ENCODE measurements at regions not wholly inside any gene's neighbourhood (a gene's known extent, or its start where the extent isn't known, plus 50 kb on each side); places are given as distances from the start of the nearest gene placed in this dataset.

DNA sequence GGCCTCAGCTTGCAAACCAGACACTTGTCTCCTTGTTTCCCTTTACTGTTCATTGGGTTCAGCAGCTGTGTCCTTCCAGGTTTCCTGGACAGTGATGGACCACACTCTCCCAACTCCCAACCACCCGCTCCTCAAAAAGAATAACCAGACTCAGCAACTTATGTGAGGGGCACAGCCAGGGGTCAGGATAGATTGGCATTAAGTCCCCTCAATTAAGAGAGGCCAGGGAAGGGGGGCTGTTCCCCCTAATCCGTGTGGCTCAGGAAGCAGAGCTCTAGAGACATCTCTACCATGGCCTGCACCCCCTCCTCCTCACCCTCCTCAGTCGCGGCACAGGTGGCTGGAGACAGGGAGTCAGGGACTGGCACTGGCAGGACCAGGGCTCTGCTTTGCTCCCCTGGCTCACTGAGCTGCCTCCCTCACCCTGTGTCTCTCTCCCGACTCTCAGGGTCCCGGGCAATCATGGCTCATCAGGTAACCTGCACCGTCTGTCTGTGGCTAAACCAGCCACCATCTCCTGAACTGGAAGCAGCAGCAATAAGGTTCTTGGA lies 111.7 kb downstream of the ZNF280B start:
- no peak for DNase-seq

DNA sequence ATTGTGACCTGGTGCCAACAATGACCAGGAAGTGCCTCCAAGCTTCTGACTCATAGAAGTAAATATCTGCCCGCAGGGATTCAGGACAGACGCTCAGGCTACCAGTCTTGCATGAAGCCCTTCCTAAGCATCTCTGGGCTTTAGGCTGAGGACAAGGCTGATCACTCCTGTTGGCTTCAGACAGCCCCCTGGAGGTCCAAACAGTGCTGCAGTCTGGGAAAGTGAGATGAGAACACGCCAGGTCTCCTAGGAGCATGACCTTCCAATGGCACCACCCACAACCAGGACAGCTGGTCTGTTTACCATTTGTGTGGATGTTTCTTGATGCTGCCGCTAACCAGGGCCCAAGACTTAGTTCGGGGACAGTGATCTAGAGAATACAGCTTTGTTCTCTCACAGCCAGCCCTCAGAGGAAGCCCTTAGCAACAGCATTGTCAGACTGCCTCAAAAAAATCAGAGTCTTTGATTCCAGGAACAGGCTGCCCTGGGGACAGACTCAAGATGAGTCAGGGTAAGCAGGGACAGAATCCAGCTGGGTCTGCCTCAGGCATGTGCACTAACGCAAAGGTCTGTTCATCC lies 111.2 kb downstream of the ZNF280B start:
- no peak for DNase-seq

DNA sequence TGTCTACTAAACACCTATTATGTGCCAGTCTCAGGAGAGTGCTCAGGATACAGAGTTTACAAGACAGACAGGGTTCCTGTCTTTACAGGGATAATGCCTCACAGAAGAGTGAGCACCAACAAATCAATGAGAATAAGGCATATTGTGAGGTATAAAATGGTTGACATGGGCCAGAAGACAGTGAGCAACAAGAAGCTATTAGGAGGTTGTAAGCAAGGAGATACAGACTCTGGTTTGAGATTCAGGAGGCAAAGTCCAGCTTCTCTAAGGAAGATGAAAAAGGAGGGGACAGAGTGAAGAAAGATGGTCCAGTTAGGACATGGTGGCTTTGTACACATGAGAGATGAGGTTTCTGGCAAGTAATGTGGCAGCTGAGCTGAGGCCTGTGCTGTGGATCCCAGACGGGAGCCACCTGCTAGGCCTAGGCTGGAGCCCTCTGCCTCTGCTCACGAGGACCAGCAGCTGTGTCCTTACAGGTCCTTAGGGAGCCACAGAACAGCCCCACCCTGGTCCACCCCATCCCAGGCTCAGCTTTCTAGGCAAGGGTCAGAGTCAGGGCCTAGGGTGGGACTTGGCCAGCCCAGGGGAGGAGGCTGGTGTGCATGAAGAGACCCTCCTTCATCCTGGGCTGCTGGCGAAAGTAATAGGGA lies 110.5 kb downstream of the ZNF280B start:
- DNase-seq = no peak

DNA sequence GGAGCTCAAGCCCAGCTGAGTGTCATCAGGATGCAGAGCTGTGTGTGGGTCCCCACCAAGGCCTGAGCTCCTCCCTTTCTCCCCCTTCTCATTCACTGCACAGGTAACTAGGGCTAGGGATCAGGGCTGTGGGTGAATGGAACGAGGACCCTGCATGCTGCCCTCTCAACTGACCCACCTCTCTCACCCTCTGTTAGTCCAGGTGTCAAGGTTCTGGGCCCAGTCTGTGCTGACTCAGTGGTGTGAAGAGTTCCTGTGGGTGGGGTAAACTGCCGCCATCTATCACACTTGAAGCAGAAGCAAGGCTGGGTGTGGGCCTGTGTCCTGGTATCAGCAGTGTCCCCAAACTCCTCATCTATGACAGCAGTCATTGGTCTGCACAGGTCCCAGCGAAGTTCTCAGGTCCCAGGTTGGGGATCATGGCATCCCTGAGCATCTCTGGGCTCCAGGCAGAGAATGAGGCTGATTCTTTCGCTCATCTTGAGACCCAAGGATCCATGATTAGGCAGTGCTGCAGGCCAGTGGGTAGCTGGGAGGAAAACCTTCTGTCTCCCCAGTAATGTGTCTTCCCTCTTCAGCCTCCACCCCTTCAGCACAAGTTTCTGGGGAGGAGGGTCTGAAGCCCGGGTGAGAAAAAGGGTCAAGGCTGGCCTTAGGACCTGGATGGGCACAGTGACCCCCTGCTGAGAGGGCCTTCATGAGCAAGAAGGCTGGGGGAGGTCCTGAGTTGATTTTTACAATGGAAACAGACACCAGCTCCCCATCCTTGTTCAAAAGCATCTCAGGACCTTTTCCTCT lies 109.8 kb downstream of the ZNF280B start:
- DNase-seq = no peak

DNA sequence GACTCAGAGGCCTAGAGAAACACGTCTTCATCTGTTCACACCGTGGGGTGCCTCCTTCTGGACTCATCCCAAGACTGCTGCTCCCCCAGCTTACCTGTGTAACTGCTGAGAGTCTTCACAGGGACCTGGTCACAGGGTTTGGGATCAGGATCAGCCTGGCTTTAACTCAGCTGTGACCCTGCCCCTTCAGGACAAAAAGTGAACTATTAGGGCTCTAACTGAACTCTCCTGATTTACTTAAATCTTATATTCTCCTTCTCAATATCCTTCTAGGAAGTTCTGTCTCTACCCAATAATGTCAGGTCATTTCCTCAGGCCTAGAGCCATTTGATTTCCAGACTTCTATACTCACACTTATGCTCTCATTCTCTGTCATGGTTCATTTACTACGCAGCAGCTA lies 108.4 kb downstream of the ZNF280B start:
- DNase-seq = no peak

DNA sequence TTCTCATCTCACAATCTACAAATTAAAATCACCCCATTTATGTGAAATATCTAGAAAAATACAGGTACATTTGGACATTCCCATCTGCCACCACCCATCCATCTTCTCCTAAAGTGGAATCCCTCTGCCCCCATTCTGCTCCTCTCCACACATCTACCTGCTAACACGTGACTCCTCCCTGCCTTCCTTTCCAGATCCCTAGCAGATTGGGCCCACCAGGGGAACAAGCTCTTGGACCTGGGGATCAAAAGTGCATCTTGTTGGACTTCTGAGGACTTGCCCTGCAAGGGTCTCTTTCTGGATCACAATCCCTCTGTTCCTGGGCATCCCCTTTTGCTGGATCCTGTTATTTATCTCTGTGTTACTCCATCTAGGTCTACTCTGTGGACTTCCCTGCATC lies 107.6 kb downstream of the ZNF280B start:
- no peak for DNase-seq

DNA sequence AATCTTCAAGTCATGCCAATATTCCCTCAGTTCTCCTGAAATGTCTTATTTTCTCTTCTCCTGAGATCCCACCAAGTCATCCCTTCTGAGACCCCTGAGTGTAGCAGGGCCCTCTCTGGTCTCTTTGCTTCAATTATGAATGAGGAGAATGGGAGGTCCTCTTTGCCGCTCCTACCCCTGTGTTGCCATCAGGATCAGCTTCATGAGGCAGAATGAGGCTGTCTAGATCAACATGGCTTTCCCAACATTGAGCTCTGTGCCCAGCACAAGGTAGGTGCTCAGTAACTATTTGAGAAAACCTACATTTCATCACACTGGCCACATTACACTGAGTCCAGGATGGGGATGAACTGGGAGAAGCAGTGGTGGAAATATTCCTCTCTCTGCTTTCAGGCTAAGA lies 107.2 kb downstream of the ZNF280B start:
- no peak for DNase-seq

DNA sequence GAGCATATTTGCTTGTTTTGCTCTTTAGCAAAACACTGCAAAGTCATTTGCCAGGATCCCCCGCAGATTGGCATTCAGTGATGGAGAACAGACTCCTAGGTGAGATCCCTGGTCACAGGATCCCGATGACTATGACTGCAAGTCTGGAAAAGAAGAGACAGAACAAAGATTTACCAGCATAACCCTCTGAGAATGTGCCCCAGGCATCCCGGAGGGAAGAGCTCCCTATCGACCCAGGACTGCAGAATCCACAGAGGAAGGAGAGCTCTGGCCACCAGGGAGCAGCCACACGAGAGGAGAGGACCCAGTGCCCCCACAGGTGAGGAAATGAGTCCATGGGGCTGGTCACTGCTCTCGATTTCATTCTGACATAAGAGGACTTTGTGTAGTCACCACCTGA lies 105.2 kb downstream of the ZNF280B start:
- DNase-seq = no peak

DNA sequence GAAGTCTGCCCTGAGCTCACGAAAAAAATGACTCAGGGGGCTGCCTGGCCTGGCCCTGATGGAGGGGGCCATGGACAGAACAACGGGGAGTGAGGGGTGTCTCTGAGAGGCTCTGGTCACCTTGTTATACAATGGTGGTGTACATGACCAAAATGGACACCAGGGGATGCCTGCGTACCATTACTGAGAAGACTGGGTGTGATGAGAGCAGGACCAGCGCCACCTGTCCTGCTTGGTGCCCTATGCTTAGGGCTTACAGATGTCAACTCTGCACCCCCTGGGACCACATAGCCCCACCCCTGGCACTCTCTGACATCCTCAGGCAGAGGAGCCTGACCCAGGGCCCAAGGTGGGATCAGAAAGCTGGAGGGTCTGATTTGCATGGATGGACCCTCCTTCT lies 104.8 kb downstream of the ZNF280B start:
- no peak for DNase-seq

DNA sequence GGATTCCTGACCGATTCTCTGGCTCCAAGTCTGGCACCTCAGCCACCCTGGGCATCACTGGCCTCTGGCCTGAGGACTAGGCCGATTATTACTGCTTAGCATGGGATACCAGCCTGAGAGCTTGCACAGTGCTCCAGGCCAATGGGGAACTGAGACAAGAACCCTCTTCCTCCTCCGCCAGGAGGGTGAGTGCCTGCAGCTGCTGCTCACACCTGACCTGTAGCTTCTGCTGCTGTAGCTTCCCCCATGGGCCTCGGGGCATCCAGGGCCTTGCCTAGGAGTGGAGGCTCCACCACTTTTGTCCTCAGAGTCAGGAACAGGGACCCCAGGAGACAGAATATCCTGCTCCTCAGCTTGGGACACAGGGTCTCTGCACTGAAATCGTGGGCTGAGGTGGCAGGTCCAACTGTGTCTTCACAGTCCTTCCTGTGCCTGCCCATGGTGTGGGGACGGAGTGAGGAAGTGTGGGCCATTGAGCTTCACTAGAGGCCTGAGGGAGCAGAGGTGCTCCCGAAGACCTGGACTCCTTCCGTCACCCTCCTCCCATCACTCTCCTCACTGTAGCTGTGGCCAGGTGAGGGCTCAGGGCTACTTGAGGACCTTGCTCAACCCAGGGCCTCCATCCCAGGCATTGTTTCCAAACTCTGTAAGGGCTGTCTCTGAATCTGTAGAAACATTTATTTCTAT lies 103.8 kb downstream of the ZNF280B start:
- no peak for DNase-seq

DNA sequence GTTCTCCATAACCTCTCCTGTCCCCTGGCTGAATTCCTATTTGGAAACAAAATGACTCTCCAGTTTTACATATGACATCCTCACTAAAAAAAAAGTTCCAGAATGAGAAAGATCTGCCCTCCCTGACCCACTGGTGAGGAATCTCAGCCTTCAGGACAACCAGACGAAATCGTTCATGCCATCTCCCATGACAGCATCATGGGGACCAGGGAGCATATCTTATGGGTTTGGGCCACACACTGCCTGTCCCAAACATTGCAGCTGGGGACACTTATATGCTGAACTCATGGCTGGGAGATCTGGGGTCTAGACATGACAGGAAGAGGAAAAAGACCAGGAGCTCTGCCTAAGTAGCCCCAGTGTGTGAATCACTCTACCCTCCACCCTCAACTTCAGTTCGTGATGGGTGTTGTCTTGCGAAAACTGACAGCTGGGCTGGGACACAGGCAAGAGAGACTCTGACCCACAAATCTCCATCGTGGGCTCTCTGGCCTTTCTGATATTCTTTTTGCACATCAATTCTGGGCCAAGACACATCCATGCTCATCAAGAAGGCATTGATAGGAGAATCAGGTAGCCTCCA lies 102.0 kb downstream of the ZNF280B start:
- DNase-seq = no peak

DNA sequence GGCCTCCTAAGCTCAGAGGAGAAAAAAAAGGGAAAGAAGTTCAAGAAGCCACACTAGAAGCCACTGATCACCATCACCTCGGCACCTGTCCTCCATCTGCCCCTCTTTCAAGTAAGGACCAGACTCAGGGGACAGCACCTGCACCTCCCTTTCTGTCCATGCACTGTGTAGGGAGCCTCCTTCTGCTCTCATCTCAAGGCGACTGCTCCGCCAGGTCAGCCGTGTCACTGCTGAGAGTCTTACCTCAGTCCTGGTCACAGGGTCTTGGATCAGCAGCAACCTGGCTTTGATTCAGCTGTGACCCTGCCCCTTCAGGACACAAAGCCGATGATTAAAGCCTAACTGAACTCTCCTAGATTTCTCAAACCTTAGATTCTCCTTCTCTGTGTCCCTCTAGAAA lies 101.5 kb downstream of the ZNF280B start:
- DNase-seq = no peak

DNA sequence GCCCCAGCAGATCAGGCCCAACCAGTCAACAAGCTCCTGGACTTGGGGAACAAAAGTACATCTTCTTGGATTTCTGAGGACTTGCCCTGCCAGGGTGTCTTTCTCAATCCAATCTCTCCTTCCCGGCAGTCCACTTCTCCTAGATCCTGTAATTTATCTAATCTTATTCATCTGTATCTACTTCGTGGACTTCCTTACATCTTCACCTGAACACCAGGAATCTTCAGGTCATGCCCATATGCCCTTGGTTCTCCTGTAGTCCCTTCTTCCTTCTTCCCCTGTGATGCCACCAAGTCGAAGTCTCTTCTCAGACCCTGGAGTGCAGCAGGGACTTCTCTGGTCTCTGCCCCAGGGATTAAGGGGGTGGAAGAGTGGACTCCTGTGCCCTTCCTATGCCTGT lies 100.3 kb downstream of the ZNF280B start:
- DNase-seq = no peak

DNA sequence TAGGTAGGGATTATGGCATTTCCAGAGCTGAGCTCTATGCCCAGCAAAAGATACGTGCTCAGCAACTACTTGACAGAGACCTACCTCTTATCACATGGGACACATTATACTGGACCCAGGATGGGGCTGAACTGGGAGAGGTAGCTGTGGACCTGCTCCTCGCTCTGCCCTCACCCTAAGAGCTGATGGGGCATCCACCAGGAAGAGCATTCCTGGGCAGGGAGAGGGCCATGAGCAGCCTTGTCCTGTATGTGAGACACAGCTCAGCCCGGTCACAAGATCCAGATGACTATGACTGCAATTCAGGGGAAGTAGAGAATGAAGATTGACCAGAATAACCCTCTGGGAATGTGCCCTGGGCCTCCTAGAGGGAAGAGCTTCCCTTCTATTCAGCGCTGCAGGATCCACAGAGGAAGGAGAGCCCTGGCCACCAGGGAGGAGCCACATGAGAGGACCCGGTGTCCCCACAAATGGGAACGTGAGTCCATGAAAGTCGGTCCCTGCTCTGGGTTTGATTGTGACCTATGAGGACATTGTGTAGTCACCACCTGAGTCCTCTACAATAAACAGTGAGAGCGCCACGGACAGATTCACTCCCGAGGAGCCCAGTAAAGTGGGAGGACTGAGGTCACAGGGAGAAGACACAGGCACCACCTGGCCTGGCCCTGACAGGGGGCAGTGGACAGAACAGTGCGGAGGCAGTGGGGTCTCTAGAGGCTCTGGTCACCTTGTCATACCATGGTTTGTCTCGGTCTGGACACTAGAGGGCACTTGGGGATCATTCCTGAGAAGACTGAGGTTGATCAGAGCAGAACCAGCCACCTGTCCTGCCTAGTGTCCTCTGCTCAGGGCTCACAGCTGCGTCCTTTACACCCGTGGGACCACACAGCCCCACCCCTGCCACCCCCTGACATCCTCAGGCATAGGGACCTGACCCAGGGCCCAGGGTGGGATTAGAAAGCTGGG lies 99.5 kb downstream of the ZNF280B start:
- no peak for DNase-seq

DNA sequence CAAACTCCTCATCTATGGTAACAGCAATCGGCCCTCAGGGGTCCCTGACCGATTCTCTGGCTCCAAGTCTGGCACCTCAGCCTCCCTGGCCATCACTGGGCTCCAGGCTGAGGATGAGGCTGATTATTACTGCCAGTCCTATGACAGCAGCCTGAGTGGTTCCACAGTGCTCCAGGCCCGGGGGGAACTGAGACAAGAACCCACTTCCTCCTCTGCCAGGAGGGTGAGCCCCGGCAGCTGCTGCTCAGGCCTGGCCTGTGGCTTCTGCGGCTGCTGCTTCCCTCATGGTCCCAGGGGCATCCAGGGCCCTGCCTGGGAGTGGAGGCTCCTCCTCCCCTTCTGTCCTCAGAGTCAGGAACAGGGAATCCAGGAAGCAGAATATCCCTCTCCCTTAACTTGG lies 98.4 kb downstream of the ZNF280B start:
- DNase-seq = no peak

DNA sequence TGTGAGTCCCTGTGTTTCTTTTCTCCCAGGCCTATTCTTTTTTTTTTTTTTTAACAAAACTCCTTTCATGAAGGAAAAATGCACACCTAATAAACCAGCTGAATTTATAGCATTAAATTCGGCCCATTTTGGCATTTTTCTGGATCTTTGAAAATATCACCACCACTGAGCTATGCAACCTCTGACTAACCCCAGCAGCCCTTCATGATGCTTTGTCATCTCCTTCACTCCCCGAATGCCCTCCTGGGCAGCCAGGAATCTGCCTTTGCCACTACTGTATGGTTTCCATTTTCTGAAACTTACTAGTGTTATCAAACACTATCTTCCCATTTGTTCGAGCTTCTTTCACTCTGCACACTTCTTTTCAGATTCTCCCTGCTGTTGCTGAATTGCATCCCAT lies 97.9 kb downstream of the ZNF280B start:
- DNase-seq = no peak

DNA sequence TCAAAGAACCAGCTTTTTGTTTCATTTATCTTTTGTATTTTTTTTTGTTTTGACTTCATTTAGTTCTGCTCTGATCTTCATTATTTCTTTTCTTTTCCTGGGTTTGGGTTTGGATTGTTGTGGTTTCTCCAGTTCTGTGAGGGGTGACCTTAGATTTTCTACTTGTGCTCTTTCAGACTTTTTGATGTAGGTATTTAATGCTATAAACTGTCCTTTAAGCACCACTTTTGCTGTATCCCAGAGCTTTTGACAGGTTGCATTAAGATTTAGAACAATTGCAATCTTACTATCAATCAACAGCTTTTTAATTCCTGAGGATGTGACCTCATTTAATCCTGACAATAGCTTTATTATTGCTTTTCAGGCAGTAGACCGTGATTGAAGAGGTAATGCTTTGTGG lies 94.3 kb downstream of the ZNF280B start:
- DNase-seq = no peak

DNA sequence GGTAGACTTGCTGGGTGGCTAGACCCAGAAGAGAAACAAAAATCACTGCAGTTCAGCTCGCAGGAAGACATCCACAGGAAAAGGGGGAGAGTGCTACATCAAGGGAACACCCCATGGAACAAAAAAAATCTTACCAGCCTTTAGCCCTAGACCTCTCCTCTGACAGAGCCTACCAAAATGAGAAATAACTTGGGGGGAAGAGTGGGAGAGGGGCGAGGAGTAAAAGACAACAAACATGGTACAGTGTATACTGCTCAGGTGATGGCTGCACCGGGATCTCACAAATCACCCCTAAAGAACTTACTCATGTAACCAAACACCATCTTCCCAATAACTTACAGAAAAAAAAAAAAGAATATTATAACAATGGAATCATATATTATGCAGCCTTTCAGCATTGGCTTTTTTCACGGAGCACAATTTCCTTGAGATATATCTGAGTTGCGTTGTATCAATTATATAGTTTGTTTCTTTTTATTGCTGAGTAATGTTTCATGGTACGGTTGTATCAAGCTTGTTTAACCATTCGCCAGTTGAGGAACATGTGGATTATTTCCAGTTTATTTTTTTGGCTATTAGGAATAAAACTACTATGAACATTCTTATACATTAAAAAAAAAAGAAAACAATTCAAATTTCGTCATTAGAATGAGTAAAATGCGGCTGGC lies 90.9 kb downstream of the ZNF280B start:
- DNase-seq = no peak

DNA sequence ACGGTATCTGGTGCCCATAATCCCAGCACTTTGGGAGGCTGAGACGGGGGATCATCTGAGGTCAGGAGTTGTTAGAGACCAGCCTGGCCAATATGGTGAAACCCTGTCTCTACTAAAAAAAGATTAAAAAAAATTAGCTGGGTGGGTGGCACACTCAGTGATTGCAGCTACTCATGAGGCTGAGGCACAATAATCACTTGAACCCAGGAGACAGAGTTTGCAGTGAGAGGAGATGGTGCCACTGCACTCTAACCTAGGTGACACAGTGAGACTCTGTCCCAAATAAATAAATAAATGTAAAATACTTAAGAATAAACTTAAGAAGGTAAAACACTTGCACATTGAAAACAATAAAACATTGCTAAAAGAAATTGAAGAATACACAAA lies 90.4 kb downstream of the ZNF280B start:
- DNase-seq = no peak

DNA sequence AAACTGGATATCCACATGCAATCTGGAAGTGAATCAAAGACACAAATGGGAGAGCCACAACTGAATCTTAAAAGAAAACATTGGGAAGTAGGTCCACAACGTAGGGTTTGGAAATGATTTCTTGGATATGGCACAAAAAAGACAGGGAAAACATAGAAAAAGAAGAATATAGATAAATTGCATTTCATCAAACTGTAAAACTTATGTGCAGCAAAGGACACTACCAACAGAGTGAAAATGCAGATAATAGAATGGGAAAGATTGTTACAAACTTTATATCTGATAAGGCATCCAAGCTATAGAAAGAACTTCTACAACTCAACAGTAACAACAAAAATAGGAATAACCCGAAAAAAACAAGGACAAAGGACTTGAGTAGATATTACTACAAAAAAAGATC lies 89.6 kb downstream of the ZNF280B start:
- no peak for DNase-seq

DNA sequence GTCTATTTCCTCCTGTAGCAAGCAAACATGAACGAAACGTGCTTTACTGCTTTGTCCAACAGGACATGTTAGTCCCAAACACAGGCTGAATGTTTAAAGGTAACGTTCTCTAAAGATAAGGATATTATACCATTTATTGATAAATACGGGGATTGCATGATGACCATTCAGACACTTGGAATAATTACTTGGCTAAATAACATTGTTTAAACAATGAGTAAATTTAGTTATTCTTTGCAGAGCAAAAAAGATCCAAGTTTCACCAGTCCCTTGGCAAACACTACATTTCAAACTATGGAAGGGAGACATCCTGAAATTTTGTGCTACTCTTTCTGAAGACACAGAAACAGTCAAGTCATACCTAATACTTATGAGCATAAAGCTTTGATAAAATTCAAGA lies 88.0 kb downstream of the ZNF280B start:
- no peak for DNase-seq
